ENCODE measurements at regions not wholly inside any gene's neighbourhood (a gene's known extent, or its start where the extent isn't known, plus 50 kb on each side); places are given as distances from the start of the nearest gene placed in this dataset.

GRCh38 chr22:27003297-27003696 is 345.9 kb downstream of the MIAT start:
- no peaks in the 10 kb centered on the region for H3K27me3 ChIP-seq (ENCODE audit: control insufficient read depth in 2 of 2, insufficient read depth in 1 of 2, low read length in 1 of 2)
- no peak for DNase-seq (ENCODE audit: low read depth in 6 of 9, low spot score in 9 of 9)
- H3K4me1 ChIP-seq (ENCODE audit: control insufficient read depth in 2 of 2, insufficient read depth in 2 of 2, low read length in 2 of 2), result no peaks in the 10 kb centered on the region
- H3K4me3 ChIP-seq (ENCODE audit: low read length in 2 of 2), result no peak overlapping the region
- H3K9me3 ChIP-seq (ENCODE audit: control insufficient read depth in 2 of 2, insufficient read depth in 1 of 2, low read length in 1 of 2), result no peaks in the 10 kb centered on the region
- no peak overlapping the region for H3K27ac ChIP-seq (ENCODE audit: low read depth in 1 of 2, low read length in 1 of 2)
- WGBS, result 90% methylated on average over 11 of the region's 11 CpGs
- no peaks in the 10 kb centered on the region for H3K36me3 ChIP-seq (ENCODE audit: control insufficient read depth in 2 of 2, insufficient read depth in 2 of 2, low read length in 1 of 2)

- no peak overlapping the region for H3K4me3 ChIP-seq (ENCODE audit: low read length in 2 of 2)
- H3K27me3 ChIP-seq (ENCODE audit: control insufficient read depth in 2 of 2, insufficient read depth in 1 of 2, low read length in 1 of 2), result no peaks in the 10 kb centered on the region
- DNase-seq (ENCODE audit: low read depth in 6 of 9, low spot score in 9 of 9), result no peak
- H3K36me3 ChIP-seq (ENCODE audit: control insufficient read depth in 2 of 2, insufficient read depth in 2 of 2, low read length in 1 of 2), result no peaks in the 10 kb centered on the region
- H3K9me3 ChIP-seq (ENCODE audit: control insufficient read depth in 2 of 2, insufficient read depth in 1 of 2, low read length in 1 of 2), result no peaks in the 10 kb centered on the region
- H3K4me1 ChIP-seq (ENCODE audit: control insufficient read depth in 2 of 2, insufficient read depth in 2 of 2, low read length in 2 of 2), result no peaks in the 10 kb centered on the region
- H3K27ac ChIP-seq (ENCODE audit: low read depth in 1 of 2, low read length in 1 of 2), result no peak overlapping the region
- 38% methylated on average over 1 of the region's 1 CpG for whole genome bisulfite sequencing
These were observed 347.0 kb downstream of the MIAT start for GRCh38 chr22:27004434-27004833.

- no peaks in the 10 kb centered on the region for H3K4me1 ChIP-seq (ENCODE audit: control insufficient read depth in 2 of 2, insufficient read depth in 2 of 2, low read length in 2 of 2)
- H3K27ac ChIP-seq (ENCODE audit: low read depth in 1 of 2, low read length in 1 of 2), result no peak overlapping the region
- no peak for DNase-seq (ENCODE audit: low read depth in 6 of 9, low spot score in 9 of 9)
- no peak overlapping the region for H3K4me3 ChIP-seq (ENCODE audit: low read length in 2 of 2)
- H3K36me3 ChIP-seq (ENCODE audit: control insufficient read depth in 2 of 2, insufficient read depth in 2 of 2, low read length in 1 of 2), result no peaks in the 10 kb centered on the region
- no peaks in the 10 kb centered on the region for H3K9me3 ChIP-seq (ENCODE audit: control insufficient read depth in 2 of 2, insufficient read depth in 1 of 2, low read length in 1 of 2)
- H3K27me3 ChIP-seq (ENCODE audit: control insufficient read depth in 2 of 2, insufficient read depth in 1 of 2, low read length in 1 of 2), result no peaks in the 10 kb centered on the region
- WGBS, result 93% methylated on average over 1 of the region's 1 CpG
These were observed 351.1 kb downstream of the MIAT start for GRCh38 chr22:27008454-27008853.

- no peaks in the 10 kb centered on the region for H3K4me1 ChIP-seq (ENCODE audit: control insufficient read depth in 2 of 2, insufficient read depth in 2 of 2, low read length in 2 of 2)
- H3K27ac ChIP-seq (ENCODE audit: low read depth in 1 of 2, low read length in 1 of 2), result no peak overlapping the region
- H3K9me3 ChIP-seq (ENCODE audit: control insufficient read depth in 2 of 2, insufficient read depth in 1 of 2, low read length in 1 of 2), result no peaks in the 10 kb centered on the region
- H3K27me3 ChIP-seq (ENCODE audit: control insufficient read depth in 2 of 2, insufficient read depth in 1 of 2, low read length in 1 of 2), result no peaks in the 10 kb centered on the region
- no peak for DNase-seq (ENCODE audit: low read depth in 6 of 9, low spot score in 9 of 9)
- H3K4me3 ChIP-seq (ENCODE audit: low read length in 2 of 2), result no peak overlapping the region
- WGBS, result 92% methylated on average over 3 of the region's 3 CpGs
- no peaks in the 10 kb centered on the region for H3K36me3 ChIP-seq (ENCODE audit: control insufficient read depth in 2 of 2, insufficient read depth in 2 of 2, low read length in 1 of 2)
These were observed 353.7 kb downstream of the MIAT start for GRCh38 chr22:27011133-27011532.

- Histone ChIP-seq H3K4me3 (ENCODE audit: low read length in 2 of 2) (no peak overlapping the region), H3K27ac (ENCODE audit: low read depth in 1 of 2, low read length in 1 of 2) (no peak overlapping the region), H3K27me3 (ENCODE audit: control insufficient read depth in 2 of 2, insufficient read depth in 1 of 2, low read length in 1 of 2) (no peaks in the 10 kb centered on the region), H3K4me1 (ENCODE audit: control insufficient read depth in 2 of 2, insufficient read depth in 2 of 2, low read length in 2 of 2) (no peaks in the 10 kb centered on the region), H3K36me3 (ENCODE audit: control insufficient read depth in 2 of 2, insufficient read depth in 2 of 2, low read length in 1 of 2) (no peaks in the 10 kb centered on the region), H3K9me3 (ENCODE audit: control insufficient read depth in 2 of 2, insufficient read depth in 1 of 2, low read length in 1 of 2) (no peaks in the 10 kb centered on the region)
- WGBS, result 85% methylated on average over 3 of the region's 3 CpGs
- DNase-seq (ENCODE audit: low read depth in 6 of 9, low spot score in 9 of 9), result no peak
These were observed 354.3 kb downstream of the MIAT start for GRCh38 chr22:27011717-27012116.

- Histone ChIP-seq H3K9me3 (ENCODE audit: control insufficient read depth in 2 of 2, insufficient read depth in 1 of 2, low read length in 1 of 2) (no peaks in the 10 kb centered on the region), H3K4me1 (ENCODE audit: control insufficient read depth in 2 of 2, insufficient read depth in 2 of 2, low read length in 2 of 2) (no peaks in the 10 kb centered on the region), H3K4me3 (ENCODE audit: low read length in 2 of 2) (no peak overlapping the region), H3K27me3 (ENCODE audit: control insufficient read depth in 2 of 2, insufficient read depth in 1 of 2, low read length in 1 of 2) (peaks cover 0 to 3% of the 10 kb centered on the region in 2 donors), H3K36me3 (ENCODE audit: control insufficient read depth in 2 of 2, insufficient read depth in 2 of 2, low read length in 1 of 2) (no peaks in the 10 kb centered on the region), H3K27ac (ENCODE audit: low read depth in 1 of 2, low read length in 1 of 2) (no peak overlapping the region)
- WGBS, result 77% methylated on average over 4 of the region's 4 CpGs
- DNase-seq (ENCODE audit: low read depth in 6 of 9, low spot score in 9 of 9), result no peak
These were observed 362.4 kb downstream of the MIAT start for GRCh38 chr22:27019827-27020226.

- H3K9me3 ChIP-seq (ENCODE audit: control insufficient read depth in 2 of 2, insufficient read depth in 1 of 2, low read length in 1 of 2), result no peaks in the 10 kb centered on the region
- WGBS, result 91% methylated on average over 8 of the region's 8 CpGs
- no peaks in the 10 kb centered on the region for H3K36me3 ChIP-seq (ENCODE audit: control insufficient read depth in 2 of 2, insufficient read depth in 2 of 2, low read length in 1 of 2)
- H3K27me3 ChIP-seq (ENCODE audit: control insufficient read depth in 2 of 2, insufficient read depth in 1 of 2, low read length in 1 of 2), result peaks cover 0 to 3% of the 10 kb centered on the region in 2 donors
- no peaks in the 10 kb centered on the region for H3K4me1 ChIP-seq (ENCODE audit: control insufficient read depth in 2 of 2, insufficient read depth in 2 of 2, low read length in 2 of 2)
- H3K4me3 ChIP-seq (ENCODE audit: low read length in 2 of 2), result no peak overlapping the region
- no peak overlapping the region for H3K27ac ChIP-seq (ENCODE audit: low read depth in 1 of 2, low read length in 1 of 2)
- DNase-seq (ENCODE audit: low read depth in 6 of 9, low spot score in 9 of 9), result no peak
These were observed 365.0 kb downstream of the MIAT start for GRCh38 chr22:27022274-27022895.

- Histone ChIP-seq H3K4me3 (ENCODE audit: low read length in 2 of 2) (no peak overlapping the region), H3K36me3 (ENCODE audit: control insufficient read depth in 2 of 2, insufficient read depth in 2 of 2, low read length in 1 of 2) (no peaks in the 10 kb centered on the region), H3K27ac (ENCODE audit: low read depth in 1 of 2, low read length in 1 of 2) (no peak overlapping the region), H3K27me3 (ENCODE audit: control insufficient read depth in 2 of 2, insufficient read depth in 1 of 2, low read length in 1 of 2) (peaks cover 0 to 3% of the 10 kb centered on the region in 2 donors), H3K9me3 (ENCODE audit: control insufficient read depth in 2 of 2, insufficient read depth in 1 of 2, low read length in 1 of 2) (no peaks in the 10 kb centered on the region), H3K4me1 (ENCODE audit: control insufficient read depth in 2 of 2, insufficient read depth in 2 of 2, low read length in 2 of 2) (no peaks in the 10 kb centered on the region)
- WGBS, result 48% methylated on average over 17 of the region's 17 CpGs
- no peak for DNase-seq (ENCODE audit: low read depth in 6 of 9, low spot score in 9 of 9)
These were observed 365.5 kb downstream of the MIAT start for GRCh38 chr22:27022896-27023361.

GRCh38 chr22:27023591-27023990 is 366.2 kb downstream of the MIAT start:
- H3K27ac ChIP-seq (ENCODE audit: low read depth in 1 of 2, low read length in 1 of 2), result no peak overlapping the region
- no peaks in the 10 kb centered on the region for H3K4me1 ChIP-seq (ENCODE audit: control insufficient read depth in 2 of 2, insufficient read depth in 2 of 2, low read length in 2 of 2)
- H3K9me3 ChIP-seq (ENCODE audit: control insufficient read depth in 2 of 2, insufficient read depth in 1 of 2, low read length in 1 of 2), result no peaks in the 10 kb centered on the region
- no peaks in the 10 kb centered on the region for H3K36me3 ChIP-seq (ENCODE audit: control insufficient read depth in 2 of 2, insufficient read depth in 2 of 2, low read length in 1 of 2)
- DNase-seq (ENCODE audit: low read depth in 6 of 9, low spot score in 9 of 9), result no peak
- WGBS, result 2% methylated on average over 1 of the region's 1 CpG
- H3K4me3 ChIP-seq (ENCODE audit: low read length in 2 of 2), result no peak overlapping the region
- peaks cover 0 to 3% of the 10 kb centered on the region in 2 donors for H3K27me3 ChIP-seq (ENCODE audit: control insufficient read depth in 2 of 2, insufficient read depth in 1 of 2, low read length in 1 of 2)
